H1 (cell line): ENCODE measurements at regions not wholly inside any gene's neighbourhood (a gene's known extent, or its start where the extent isn't known, plus 50 kb on each side); places are given as distances from the start of the nearest gene placed in this dataset.

Source experiments
- CTCF ChIA-PET: fragments of 300-600 bp; sonication (Branson Sonifier 250); formaldehyde crosslinking; loops from one replicate; lab custom pipeline; 2021; ENCODE audit not compliant: partially characterized antibody; lab: Charles Lee
- POLR2A ChIA-PET: fragments of 300-600 bp; sonication (Branson Sonifier 250); formaldehyde crosslinking; loops from one replicate; lab custom pipeline; 2021; ENCODE audit warnings: inconsistent platforms; ENCODE audit not compliant: partially characterized antibody; lab: Charles Lee
- DNase-seq, 2 experiments: peaks; one replicate each; pipeline versions ENCODE4 v3.0.0 to v3.0.0-alpha.2; 2010 to 2022; ENCODE audit warnings: low spot score in 2 of 2, low read depth in 1 of 2, mixed read lengths in 1 of 2
- FAIRE-seq: peaks from 2 replicates; lab custom pipeline; 2011; peaks lifted over from hg19 to GRCh38; lab: Jason Lieb, UNC
- H2AFZ ChIP-seq: 2 replicates; pipeline ENCODE4 v1.8.1; 2012; ENCODE audit warnings: low read length, inconsistent platforms
- H2AK5ac ChIP-seq: 2 replicates; pipeline ENCODE4 v1.6.1; 2013; ENCODE audit warnings: low read depth, low read length
- H2BK120ac ChIP-seq: replicated peaks from 2 replicates; pipeline ENCODE3; 2013; ENCODE audit warnings: low read depth, low read length, inconsistent platforms
- H2BK12ac ChIP-seq: 2 replicates; pipeline ENCODE4 v1.6.1; 2013; ENCODE audit warnings: low read depth, low read length
- H2BK15ac ChIP-seq: 2 replicates; pipeline ENCODE4 v1.6.1; 2013; ENCODE audit warnings: low read length
- H2BK20ac ChIP-seq: 2 replicates; pipeline ENCODE4 v1.6.1; 2013; ENCODE audit warnings: low read length
- H2BK5ac ChIP-seq: 2 replicates; pipeline ENCODE4 v1.6.1; 2013; ENCODE audit warnings: low read depth, low read length
- H3K14ac ChIP-seq: 2 replicates; pipeline ENCODE4 v1.6.1; 2013; ENCODE audit warnings: inconsistent platforms; ENCODE audit not compliant: insufficient read length
- H3K18ac ChIP-seq: 2 replicates; pipeline ENCODE4 v1.6.1; 2013; ENCODE audit warnings: low read length; ENCODE audit errors: extremely low read depth
- H3K23ac ChIP-seq: 2 replicates; pipeline ENCODE4 v1.6.1; 2013; ENCODE audit warnings: inconsistent platforms; ENCODE audit not compliant: insufficient read length
- H3K23me2 ChIP-seq: 2 replicates; pipeline ENCODE4 v1.6.1; 2013; ENCODE audit warnings: low read depth, low read length
- H3K27ac ChIP-seq: 2 replicates; pipeline ENCODE4 v1.6.1; 2011; ENCODE audit warnings: low read depth, low read length, inconsistent platforms
- H3K27me3 ChIP-seq, 4 experiments: replicated peaks in 1 of 4; 1 replicate in 1 of 4; 2 replicates in 3 of 4; pipeline versions ENCODE4 v1.6.1 to v1.8.1; 2011 to 2013; ENCODE audit warnings: low read length in 3 of 4, mild to moderate bottlenecking in 3 of 4, inconsistent platforms in 2 of 4, mixed read lengths in 2 of 4, moderate library complexity in 1 of 4; ENCODE audit not compliant: control insufficient read depth in 3 of 4, insufficient read depth in 3 of 4; ENCODE audit errors: extremely low read depth in 1 of 4
- H3K36me3 ChIP-seq, 4 experiments: 2 replicates each; pipeline versions ENCODE4 v1.6.1 to v1.8.1; 2011 to 2013; ENCODE audit warnings: mild to moderate bottlenecking in 4 of 4, low read length in 3 of 4, moderate library complexity in 2 of 4, control low read depth in 1 of 4, inconsistent platforms in 1 of 4; ENCODE audit not compliant: insufficient read depth in 4 of 4, control insufficient read depth in 2 of 4
- H3K4ac ChIP-seq: replicated peaks from 2 replicates; pipeline ENCODE3; 2013; ENCODE audit warnings: low read length, low read depth, mixed read lengths, inconsistent platforms; ENCODE audit not compliant: insufficient read length
- H3K4me1 ChIP-seq, 4 experiments: replicated peaks in 1 of 4; 1 replicate in 1 of 4; 2 replicates in 3 of 4; pipeline versions ENCODE4 v1.6.1 to v1.8.1; 2011 to 2013; ENCODE audit warnings: low read length in 3 of 4, inconsistent platforms in 2 of 4, mixed read lengths in 1 of 4; ENCODE audit not compliant: insufficient read depth in 4 of 4, control insufficient read depth in 3 of 4
- H3K4me2 ChIP-seq, 2 experiments: 2 replicates each; pipeline versions ENCODE4 v1.6.1 to v1.8.1; 2011 to 2013; ENCODE audit warnings: low read depth in 2 of 2, low read length in 2 of 2, control low read depth in 1 of 2, inconsistent platforms in 1 of 2, mild to moderate bottlenecking in 1 of 2; ENCODE audit not compliant: insufficient read depth in 1 of 2
- H3K4me3 ChIP-seq, 4 experiments: fragments of 200-600, 300-600 bp in 1 of 4; sonication (generic), shearing (Covaris generic), sonication (Bioruptor Twin) in 1 of 4; 2 replicates each; pipeline versions ENCODE4 v1.5.1 to v1.8.1; 2011 to 2016; ENCODE audit warnings: low read length in 4 of 4, low read depth in 3 of 4, control low read depth in 2 of 4, inconsistent platforms in 2 of 4, mild to moderate bottlenecking in 2 of 4, mixed read lengths in 1 of 4, moderate library complexity in 1 of 4; ENCODE audit not compliant: insufficient read depth in 2 of 4; ENCODE audit errors: extremely low read depth in 1 of 4
- H3K56ac ChIP-seq: replicated peaks from 2 replicates; pipeline ENCODE3; 2013; ENCODE audit warnings: low read depth, mild to moderate bottlenecking, mixed read lengths, low read length, inconsistent platforms; ENCODE audit not compliant: insufficient read length
- H3K79me1 ChIP-seq: 2 replicates; pipeline ENCODE4 v1.6.1; 2013; ENCODE audit warnings: low read depth, low read length, control low read depth
- H3K79me2 ChIP-seq, 2 experiments: 2 replicates each; pipeline versions ENCODE4 v1.6.1 to v1.8.1; 2012 to 2013; ENCODE audit warnings: low read length in 2 of 2, mild to moderate bottlenecking in 2 of 2, inconsistent platforms in 1 of 2; ENCODE audit not compliant: insufficient read depth in 2 of 2, control insufficient read depth in 1 of 2
- H3K9ac ChIP-seq, 4 experiments: replicated peaks in 1 of 4; 1 replicate in 1 of 4; 2 replicates in 3 of 4; pipeline versions ENCODE4 v1.6.1 to v1.8.1; 2011 to 2013; ENCODE audit warnings: low read depth in 3 of 4, low read length in 3 of 4, control low read depth in 2 of 4, mild to moderate bottlenecking in 2 of 4, moderate library complexity in 2 of 4, inconsistent platforms in 1 of 4; ENCODE audit errors: extremely low read depth in 1 of 4
- H3K9me3 ChIP-seq, 2 experiments: 2 replicates each; pipeline versions ENCODE4 v1.6.1 to v1.8.1; 2012 to 2013; ENCODE audit warnings: mild to moderate bottlenecking in 2 of 2, moderate library complexity in 2 of 2, control low read depth in 1 of 2, inconsistent platforms in 1 of 2, low read depth in 1 of 2, low read length in 1 of 2, mixed read lengths in 1 of 2; ENCODE audit not compliant: insufficient read depth in 2 of 2
- H4K20me1 ChIP-seq, 2 experiments: replicated peaks in 1 of 2; 2 replicates each; pipeline versions ENCODE3 to v1.8.1; 2011 to 2013; ENCODE audit warnings: inconsistent platforms in 2 of 2, low read length in 2 of 2, mild to moderate bottlenecking in 1 of 2; ENCODE audit not compliant: insufficient read depth in 2 of 2, control insufficient read depth in 1 of 2
- H4K5ac ChIP-seq: 2 replicates; pipeline ENCODE4 v1.6.1; 2013; ENCODE audit warnings: low read length, low read depth, mixed read lengths, inconsistent platforms; ENCODE audit not compliant: insufficient read length
- H4K8ac ChIP-seq: 2 replicates; pipeline ENCODE4 v1.8.0; 2013; ENCODE audit warnings: mild to moderate bottlenecking, moderate library complexity, low read length, inconsistent platforms; ENCODE audit not compliant: insufficient read depth; ENCODE audit errors: extremely low read depth
- H4K91ac ChIP-seq: replicated peaks from 2 replicates; pipeline ENCODE3; 2013; ENCODE audit warnings: low read length, mixed read lengths, inconsistent platforms; ENCODE audit not compliant: insufficient read length
- CHD2 ChIP-seq: IDR thresholded peaks from 2 replicates; pipeline ENCODE4 v1.6.1; 2012; ENCODE audit warnings: low read length, improper control_type of control experiment
- EZH2 ChIP-seq: fragments of 200-600 bp; sonication (generic); IDR thresholded peaks from 2 replicates; pipeline ENCODE4 v1.7.1; 2012; ENCODE audit warnings: low read depth, mild to moderate bottlenecking, moderate library complexity, low read length, inconsistent platforms; ENCODE audit not compliant: severe bottlenecking
- WGBS, 2 experiments: shearing (Covaris generic) in 1 of 2; methylation state at CpG; one replicate each; pipeline versions ENCODE4 v1.1.6 to v1.1.7; 2013 to 2015; ENCODE audit warnings: low lambda C conversion rate in 2 of 2, mixed read lengths in 2 of 2, inconsistent platforms in 1 of 2, low coverage in 1 of 2, missing lambda C conversion rate in 1 of 2; ENCODE audit not compliant: insufficient replicate concordance in 2 of 2, insufficient coverage in 1 of 2, insufficient read length in 1 of 2; ENCODE audit errors: extremely low coverage in 1 of 2, missing lambda C conversion rate in 1 of 2; 5-methylcytosine and 5-hydroxymethylcytosine counted together

- Histone ChIP-seq H3K23me2 (peaks cover 36% of the 10 kb centered on the region; the same call in 1 of the 2 replicates), H3K4ac (peak overlapping the region; percentile 72), H2BK120ac (no peak overlapping the region), H3K79me2 (peaks cover 9 to 23% of the 10 kb centered on the region in 2 experiments; a peak in 3 of 4 replicates), H2AK5ac (peak overlapping the region; percentile 94; the same call in 1 of the 2 replicates), H3K23ac (no peak overlapping the region), H3K36me3 (no peaks in the 10 kb centered on the region; a peak in 2 of 8 replicates), H3K79me1 (peaks cover 31% of the 10 kb centered on the region), H4K91ac (peak overlapping the region; percentile 11), H3K4me2 (no peak overlapping the region), H3K27me3 (no peaks in the 10 kb centered on the region), H2BK12ac (peak overlapping the region; percentile 72; the same call in 1 of the 2 replicates), H3K14ac (no peak overlapping the region), H4K8ac (no peak overlapping the region), H3K4me3 (no peak overlapping the region), H3K9me3 (no peaks in the 10 kb centered on the region), H2BK15ac (0 out of 2 replicates have a peak overlapping the region, but pooled peaks have one; percentile 40), H2BK20ac (no peak overlapping the region), H3K56ac (peak overlapping the region; percentile 99), H2BK5ac (0 out of 2 replicates have a peak overlapping the region, but pooled peaks have one; percentile 40)
- POLR2A ChIA-PET: no interaction called here
- WGBS, 2 experiments: 96 to 100% methylated on average over 1 to 3 of the region's 3 CpGs
- no peak for DNase-seq
- TF ChIP-seq EZH2 (no peak), CHD2 (no peak)
- TF ChIP-seq, all 59 proteins: peak for 0
- Histone ChIP-seq H3K4me1 (peaks cover 0 to 7% (median 4%) of the 10 kb centered on the region in 4 experiments; a peak in 4 of 7 replicates), H4K20me1 (peaks cover 4 to 39% of the 10 kb centered on the region in 2 experiments), H2AFZ (no peak overlapping the region), H4K5ac (no peak overlapping the region), H3K9ac (no peak overlapping the region), H3K27ac (no peak overlapping the region), H3K18ac (no peak overlapping the region)
- CTCF ChIA-PET: no interaction called here
- FAIRE-seq: no peak
Observed at GRCh38 chr22:48584170-48584569, 1243.5 kb downstream of the BRD1 start.
